Mesendoderm (in vitro differentiated cells): ENCODE measurements at regions not wholly inside any gene's neighbourhood (a gene's known extent, or its start where the extent isn't known, plus 50 kb on each side); places are given as distances from the start of the nearest gene placed in this dataset.

Experiments
- DNase-seq: peaks from one replicate; pipeline ENCODE4 v3.0.0; 2013
- H2AK5ac ChIP-seq: 2 replicates; pipeline ENCODE4 v1.6.1; 2013; ENCODE audit warnings: low read length, inconsistent platforms
- H2BK120ac ChIP-seq: 2 replicates; pipeline ENCODE4 v1.6.1; 2013; ENCODE audit warnings: low read depth, mild to moderate bottlenecking, low read length, moderate library complexity, mixed read lengths
- H2BK15ac ChIP-seq: replicated peaks from 2 replicates; pipeline ENCODE4 v1.6.1; 2013; ENCODE audit warnings: low read depth, mild to moderate bottlenecking, moderate library complexity
- H2BK5ac ChIP-seq: 2 replicates; pipeline ENCODE4 v1.6.1; 2013; ENCODE audit warnings: low read length, inconsistent platforms
- H3K18ac ChIP-seq: 2 replicates; pipeline ENCODE4 v1.6.1; 2013; ENCODE audit warnings: mild to moderate bottlenecking, low read length, mixed read lengths
- H3K23ac ChIP-seq: one replicate; pipeline ENCODE4 v1.6.1; 2013; ENCODE audit warnings: low read length
- H3K27ac ChIP-seq: 2 replicates; pipeline ENCODE4 v1.5.1; 2013; ENCODE audit warnings: low read depth, mild to moderate bottlenecking, inconsistent platforms, low read length, moderate library complexity
- H3K27me3 ChIP-seq: 2 replicates; pipeline ENCODE4 v1.6.1; 2013; ENCODE audit warnings: low read length, control low read depth, mild to moderate bottlenecking, inconsistent platforms; ENCODE audit not compliant: insufficient read depth, poor library complexity
- H3K36me3 ChIP-seq: 2 replicates; pipeline ENCODE4 v1.6.1; 2013; ENCODE audit warnings: low read length, inconsistent platforms; ENCODE audit not compliant: control insufficient read depth, insufficient read depth
- H3K4ac ChIP-seq: one replicate; pipeline ENCODE4 v1.6.1; 2013; ENCODE audit warnings: low read depth, mild to moderate bottlenecking, low read length, moderate library complexity
- H3K4me1 ChIP-seq: 2 replicates; pipeline ENCODE4 v1.6.1; 2013; ENCODE audit warnings: low read depth, low read length, inconsistent platforms; ENCODE audit not compliant: control insufficient read depth
- H3K4me2 ChIP-seq: 2 replicates; pipeline ENCODE4 v1.6.1; 2013; ENCODE audit warnings: low read length
- H3K4me3 ChIP-seq: 2 replicates; pipeline ENCODE4 v1.5.1; 2013; ENCODE audit warnings: mild to moderate bottlenecking, low read length
- H3K56ac ChIP-seq: one replicate; pipeline ENCODE4 v1.6.1; 2013; ENCODE audit warnings: low read length
- H3K79me1 ChIP-seq: 2 replicates; pipeline ENCODE4 v1.6.1; 2013; ENCODE audit warnings: low read length, inconsistent platforms
- H3K79me2 ChIP-seq: 2 replicates; pipeline ENCODE4 v1.6.1; 2013; ENCODE audit warnings: mild to moderate bottlenecking, low read length; ENCODE audit not compliant: control insufficient read depth, insufficient read depth
- H3K9ac ChIP-seq: 2 replicates; pipeline ENCODE4 v1.6.1; 2013; ENCODE audit warnings: low read length, inconsistent platforms
- H4K5ac ChIP-seq: one replicate; pipeline ENCODE4 v1.6.1; 2013; ENCODE audit warnings: low read length
- H4K8ac ChIP-seq: one replicate; pipeline ENCODE4 v1.6.1; 2013; ENCODE audit warnings: low read depth, mild to moderate bottlenecking, control low read depth, low read length, moderate library complexity
- WGBS: extraction: QIAGEN DNeasy Blood & Tissue Kit; methylation state at CpG from one replicate; pipeline ENCODE4 v1.1.7; 2013; ENCODE audit warnings: low lambda C conversion rate, missing lambda C conversion rate; ENCODE audit not compliant: insufficient coverage; ENCODE audit errors: extremely low coverage; 5-methylcytosine and 5-hydroxymethylcytosine counted together

DNA sequence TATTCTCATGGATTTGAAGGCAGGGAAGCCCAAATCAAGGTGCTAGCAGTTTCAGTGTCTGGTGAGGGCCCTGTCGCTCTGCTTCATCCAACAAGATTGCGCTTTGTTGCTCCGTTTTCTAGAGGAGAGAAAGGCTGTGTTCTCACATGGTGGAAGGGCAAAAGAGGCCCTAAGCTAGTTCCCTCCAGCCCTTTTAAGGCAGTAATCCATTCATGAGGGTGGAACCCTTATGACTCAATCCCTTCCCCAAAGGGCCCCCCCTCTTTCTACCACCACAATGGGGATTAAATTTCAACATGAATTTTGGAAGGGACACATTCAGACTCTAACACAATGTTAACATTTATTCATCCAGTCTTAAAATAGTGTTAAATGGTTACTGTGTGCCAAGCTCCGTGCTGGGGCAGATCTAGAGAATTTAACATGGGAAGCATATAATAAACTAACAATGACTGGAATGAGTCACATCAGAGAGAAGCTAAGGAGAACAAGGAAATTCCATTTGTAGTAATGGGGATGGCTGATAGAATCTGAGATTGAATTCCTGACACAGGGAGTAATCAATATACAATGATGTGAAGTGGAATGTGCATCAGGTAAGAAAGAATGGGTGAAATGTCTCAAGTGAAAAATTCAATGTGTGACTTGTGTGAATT is 382.8 kb upstream of the ZNF608 start:
- Histone ChIP-seq H2BK120ac (no peak overlapping the region), H3K4me3 (no peak overlapping the region), H3K79me2 (no peaks in the 10 kb centered on the region), H2BK5ac (no peak overlapping the region), H3K23ac (no peak overlapping the region), H3K27ac (no peak overlapping the region), H3K27me3 (no peaks in the 10 kb centered on the region), H3K79me1 (no peaks in the 10 kb centered on the region), H2AK5ac (no peak overlapping the region), H4K5ac (no peak overlapping the region), H3K56ac (no peak overlapping the region), H3K18ac (no peak overlapping the region), H3K4me1 (no peaks in the 10 kb centered on the region), H3K4me2 (no peak overlapping the region), H3K36me3 (no peaks in the 10 kb centered on the region), H3K9ac (no peak overlapping the region), H2BK15ac (no peak overlapping the region), H3K4ac (no peak overlapping the region), H4K8ac (no peak overlapping the region)
- no CpG with 5 or more reads among the region's 4 CpGs for WGBS
- peak; percentile 64 for DNase-seq

DNA sequence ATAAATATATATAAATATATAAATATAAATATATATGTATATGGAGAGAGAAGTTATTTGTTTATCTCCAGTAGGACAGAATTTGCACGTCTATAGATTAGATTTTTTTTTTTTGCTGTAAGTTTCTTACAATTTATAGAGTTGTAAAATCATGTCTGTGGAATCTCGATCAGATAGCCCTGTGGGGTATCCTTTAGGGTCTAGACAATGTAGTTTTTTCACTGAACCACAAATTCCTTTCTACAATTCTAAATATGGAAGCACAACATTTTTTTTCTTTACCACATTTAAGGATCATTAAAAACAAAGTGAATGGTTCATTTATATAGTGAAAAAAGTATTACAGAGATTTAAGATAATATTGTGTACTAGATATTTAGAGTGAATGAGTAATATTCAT is 384.2 kb upstream of the ZNF608 start:
- Histone ChIP-seq H2BK5ac (no peak overlapping the region), H3K4me2 (no peak overlapping the region), H3K27me3 (no peaks in the 10 kb centered on the region), H2AK5ac (no peak overlapping the region), H3K4ac (no peak overlapping the region), H3K79me1 (no peaks in the 10 kb centered on the region), H4K5ac (no peak overlapping the region), H4K8ac (no peak overlapping the region), H3K36me3 (no peaks in the 10 kb centered on the region), H3K4me3 (no peak overlapping the region), H3K9ac (no peak overlapping the region), H2BK15ac (no peak overlapping the region), H2BK120ac (no peak overlapping the region), H3K18ac (no peak overlapping the region), H3K4me1 (no peaks in the 10 kb centered on the region), H3K56ac (no peak overlapping the region), H3K27ac (no peak overlapping the region), H3K79me2 (no peaks in the 10 kb centered on the region), H3K23ac (no peak overlapping the region)
- DNase-seq = no peak
- WGBS = no CpG with 5 or more reads among the region's 2 CpGs

DNA sequence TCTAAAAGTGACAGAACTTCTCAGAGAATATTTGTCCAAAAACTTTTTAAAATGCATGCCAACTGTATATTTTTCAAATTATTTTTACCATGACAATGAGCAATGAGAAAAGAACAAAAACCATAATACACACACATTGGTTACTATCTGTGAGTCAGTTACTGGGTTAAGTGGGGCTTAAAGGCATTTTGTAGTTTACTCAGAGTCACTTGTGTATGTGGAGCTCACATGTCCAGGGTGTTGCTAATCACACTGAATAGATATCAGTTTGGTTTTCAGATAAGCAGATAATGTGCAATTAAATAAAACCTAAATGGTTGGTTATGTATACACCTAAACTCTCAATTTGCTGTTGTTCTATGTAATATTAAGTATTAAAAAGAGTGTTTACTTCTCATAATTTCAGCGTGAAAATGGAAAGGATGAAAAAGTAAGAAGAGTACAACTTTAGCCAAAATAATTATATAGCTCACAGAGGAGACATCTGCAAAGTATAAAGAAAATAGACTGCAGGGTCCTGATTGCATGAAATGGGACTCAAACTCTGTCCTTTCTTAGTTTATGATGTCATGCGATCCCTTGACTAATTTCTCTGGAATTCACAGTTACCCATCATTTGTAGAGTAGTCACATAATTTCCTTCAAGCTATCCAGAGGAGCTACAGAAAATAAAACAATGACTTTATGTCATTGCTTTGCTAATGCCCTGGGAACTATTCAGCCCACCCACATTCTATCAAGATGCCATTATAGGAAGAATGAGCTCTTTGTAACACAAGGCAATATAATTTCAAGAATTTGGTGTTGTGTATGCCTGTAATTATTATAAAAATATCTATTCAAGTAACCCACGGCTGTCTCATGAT is 388.0 kb upstream of the ZNF608 start:
- no peaks in the 10 kb centered on the region for H3K27me3 ChIP-seq
- no peak overlapping the region for H2BK15ac ChIP-seq
- H3K56ac ChIP-seq = no peak overlapping the region
- no peak overlapping the region for H3K27ac ChIP-seq
- no peaks in the 10 kb centered on the region for H3K79me2 ChIP-seq
- no peaks in the 10 kb centered on the region for H3K79me1 ChIP-seq
- no peak overlapping the region for H4K5ac ChIP-seq
- H2BK5ac ChIP-seq = no peak overlapping the region
- DNase-seq = peak; percentile 66
- no peak overlapping the region for H3K9ac ChIP-seq
- H3K4ac ChIP-seq = no peak overlapping the region
- WGBS = no CpG with 5 or more reads among the region's 3 CpGs
- H3K4me2 ChIP-seq = no peak overlapping the region
- no peak overlapping the region for H3K18ac ChIP-seq
- H3K4me3 ChIP-seq = no peak overlapping the region
- H4K8ac ChIP-seq = no peak overlapping the region
- no peak overlapping the region for H2AK5ac ChIP-seq
- H2BK120ac ChIP-seq = no peak overlapping the region
- H3K4me1 ChIP-seq = no peaks in the 10 kb centered on the region
- H3K23ac ChIP-seq = no peak overlapping the region
- H3K36me3 ChIP-seq = no peaks in the 10 kb centered on the region

DNA sequence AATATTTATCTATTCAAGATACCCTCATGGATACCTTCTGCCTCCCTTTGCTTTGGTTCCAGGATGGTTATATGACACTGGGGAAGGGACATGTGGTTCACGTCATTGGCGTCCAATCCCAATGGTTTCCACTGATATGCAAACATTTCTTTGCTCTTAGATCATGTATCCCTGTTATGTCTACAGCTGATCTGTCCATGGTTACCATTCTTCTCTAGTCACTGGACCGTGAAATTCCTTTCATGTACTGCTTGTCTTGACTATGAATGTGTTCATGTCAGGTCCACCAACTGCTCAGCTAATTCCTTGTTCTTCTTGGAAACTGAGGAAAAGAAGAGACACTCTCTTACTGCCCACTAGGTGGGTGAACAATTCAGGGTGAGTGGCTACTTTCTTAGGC is 391.1 kb upstream of the ZNF608 start:
- Histone ChIP-seq H3K27me3 (no peaks in the 10 kb centered on the region), H2BK15ac (no peak overlapping the region), H3K4me1 (no peaks in the 10 kb centered on the region), H3K36me3 (no peaks in the 10 kb centered on the region), H3K56ac (no peak overlapping the region), H3K4ac (peak overlapping the region; percentile 16), H3K18ac (no peak overlapping the region), H3K9ac (no peak overlapping the region), H4K8ac (no peak overlapping the region), H2BK120ac (no peak overlapping the region), H3K79me1 (no peaks in the 10 kb centered on the region), H3K4me3 (no peak overlapping the region), H3K79me2 (no peaks in the 10 kb centered on the region), H3K23ac (no peak overlapping the region), H2AK5ac (no peak overlapping the region), H4K5ac (no peak overlapping the region), H3K4me2 (no peak overlapping the region), H2BK5ac (no peak overlapping the region), H3K27ac (no peak overlapping the region)
- no CpG with 5 or more reads among the region's 3 CpGs for WGBS
- no peak for DNase-seq

DNA sequence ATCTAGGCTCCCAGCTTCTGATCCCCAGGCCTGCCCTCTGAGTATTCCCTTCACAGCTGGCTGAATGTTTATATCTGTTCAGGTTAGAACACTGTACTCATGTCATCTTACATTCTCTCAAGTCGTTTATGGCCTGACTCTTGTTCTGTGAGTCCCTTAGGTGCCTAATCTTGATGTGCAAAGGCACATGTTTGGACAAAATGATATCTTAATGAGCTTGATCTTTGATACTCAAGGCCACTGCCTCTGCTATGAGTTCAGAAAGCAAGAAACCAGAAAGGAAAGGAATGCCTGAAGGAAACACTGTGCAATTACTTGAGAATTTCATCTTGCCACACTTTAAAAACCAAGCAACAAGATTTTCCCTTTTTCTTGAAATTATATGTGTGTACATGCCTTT is 391.8 kb upstream of the ZNF608 start:
- DNase-seq = no peak
- no peaks in the 10 kb centered on the region for H3K27me3 ChIP-seq
- H4K8ac ChIP-seq = no peak overlapping the region
- H3K4ac ChIP-seq = no peak overlapping the region
- no peak overlapping the region for H3K4me2 ChIP-seq
- H2AK5ac ChIP-seq = no peak overlapping the region
- no peak overlapping the region for H3K4me3 ChIP-seq
- no peak overlapping the region for H2BK5ac ChIP-seq
- no peak overlapping the region for H3K23ac ChIP-seq
- no peak overlapping the region for H2BK15ac ChIP-seq
- H4K5ac ChIP-seq = no peak overlapping the region
- no CpG with 5 or more reads among the region's 1 CpG for WGBS
- H2BK120ac ChIP-seq = no peak overlapping the region
- H3K79me1 ChIP-seq = no peaks in the 10 kb centered on the region
- H3K56ac ChIP-seq = no peak overlapping the region
- H3K27ac ChIP-seq = no peak overlapping the region
- H3K18ac ChIP-seq = no peak overlapping the region
- H3K4me1 ChIP-seq = no peaks in the 10 kb centered on the region
- H3K36me3 ChIP-seq = no peaks in the 10 kb centered on the region
- no peaks in the 10 kb centered on the region for H3K79me2 ChIP-seq
- H3K9ac ChIP-seq = no peak overlapping the region
